Astrocyte (in vitro differentiated cells and primary cell): ENCODE measurements at regions not wholly inside any gene's neighbourhood (a gene's known extent, or its start where the extent isn't known, plus 50 kb on each side); places are given as distances from the start of the nearest gene placed in this dataset.
"Not testable (repeated sequence)": the region's sequence is repeated elsewhere in the genome, so short reads cannot be mapped to it uniquely, and the experiment has no call there.

ENCODE experiments used
- CTCF ChIP-seq: IDR thresholded peaks from 2 replicates; pipeline ENCODE4 v1.5.1; 2011; ENCODE audit warnings: low read depth, mild to moderate bottlenecking, inconsistent platforms, low read length, moderate library complexity; ENCODE audit not compliant: insufficient read depth
- EZH2 ChIP-seq: IDR thresholded peaks from 2 replicates; pipeline ENCODE4 v1.6.1; 2012; ENCODE audit warnings: mild to moderate bottlenecking, low read length, inconsistent platforms; ENCODE audit not compliant: insufficient read depth

GRCh38 chr4:102397056-102397455 is 51.8 kb upstream of the SLC39A8 start:
- not testable (repeated sequence) for TF ChIP-seq EZH2, CTCF
